Neural progenitor cell (in vitro differentiated cells): ENCODE measurements at regions not wholly inside any gene's neighbourhood (a gene's known extent, or its start where the extent isn't known, plus 50 kb on each side); places are given as distances from the start of the nearest gene placed in this dataset.
A peak's percentile ranks its signal among the peaks of the same experiment; 100 is the strongest.

Experiments used
- DNase-seq: peaks from one replicate; pipeline ENCODE4 v3.0.0-alpha.2; 2016; ENCODE audit warnings: low spot score
- H2AFZ ChIP-seq: fragments of 200-600 bp; sonication (generic); replicated peaks from 2 replicates; pipeline ENCODE4 v1.6.1; 2016; ENCODE audit warnings: antibody characterized with exemption
- H3F3A ChIP-seq: fragments of 200-600 bp; sonication (generic); 2 replicates; pipeline ENCODE4 v1.6.1; 2016; ENCODE audit warnings: antibody characterized with exemption, low read depth
- H3K27ac ChIP-seq: fragments of 200-600 bp; sonication (generic); 2 replicates; pipeline ENCODE4 v1.5.1; 2016; ENCODE audit warnings: mild to moderate bottlenecking
- H3K27me3 ChIP-seq: fragments of 200-600 bp; sonication (generic); 2 replicates; pipeline ENCODE4 v1.6.1; 2016; ENCODE audit warnings: mild to moderate bottlenecking, moderate library complexity
- H3K36me3 ChIP-seq: fragments of 200-600 bp; sonication (generic); 2 replicates; pipeline ENCODE4 v1.5.1; 2016
- H3K4me1 ChIP-seq: fragments of 200-600 bp; sonication (generic); 2 replicates; pipeline ENCODE4 v1.6.1; 2016; ENCODE audit warnings: mixed run types
- H3K4me2 ChIP-seq: fragments of 200-600 bp; sonication (generic); 2 replicates; pipeline ENCODE4 v1.6.1; 2016
- H3K4me3 ChIP-seq: fragments of 200-600 bp; sonication (generic); 2 replicates; pipeline ENCODE4 v1.5.1; 2016
- H3K79me2 ChIP-seq: fragments of 200-600 bp; sonication (generic); 2 replicates; pipeline ENCODE4 v1.6.1; 2016; ENCODE audit warnings: low read depth
- H3K9ac ChIP-seq: fragments of 200-600 bp; sonication (generic); 2 replicates; pipeline ENCODE4 v1.6.1; 2016
- H3K9me3 ChIP-seq: fragments of 200-600 bp; sonication (generic); 2 replicates; pipeline ENCODE4 v1.5.1; 2016; ENCODE audit warnings: low read depth
- H4K20me1 ChIP-seq: fragments of 200-600 bp; sonication (generic); 2 replicates; pipeline ENCODE4 v1.6.1; 2016; ENCODE audit warnings: low read depth
- H3K27ac Mint-ChIP-seq: 3 replicates; pipeline ENCODE4 v1.8.0; 2021; ENCODE audit warnings: mixed read lengths
- H3K27me3 Mint-ChIP-seq: 2 replicates; pipeline ENCODE4 v1.8.0; 2022; ENCODE audit warnings: low read depth, mild to moderate bottlenecking, inconsistent platforms, moderate library complexity, mixed read lengths; ENCODE audit not compliant: insufficient read depth
- H3K36me3 Mint-ChIP-seq: 3 replicates; pipeline ENCODE4 v1.8.0; 2021; ENCODE audit warnings: mixed read lengths
- H3K4me1 Mint-ChIP-seq: 3 replicates; pipeline ENCODE4 v1.8.0; 2021; ENCODE audit warnings: mixed read lengths
- H3K4me3 Mint-ChIP-seq: 3 replicates; pipeline ENCODE4 v1.8.0; 2021; ENCODE audit warnings: mild to moderate bottlenecking, moderate library complexity, mixed read lengths
- H3K9me3 Mint-ChIP-seq: 3 replicates; pipeline ENCODE4 v1.8.0; 2020; ENCODE audit warnings: mixed read lengths
- EZH2 ChIP-seq: fragments of 200-600 bp; sonication (generic); IDR thresholded peaks from 2 replicates; pipeline ENCODE4 v1.6.1; 2017; ENCODE audit warnings: antibody characterized with exemption, mild to moderate bottlenecking, moderate library complexity
- EZH2phosphoT487 ChIP-seq: fragments of 200-600 bp; sonication (generic); IDR thresholded peaks from 2 replicates; pipeline ENCODE4 v1.6.1; 2017; ENCODE audit warnings: antibody characterized with exemption
- TF ChIP-seq, protein P1 (sequence below): fragments of 200-600 bp; sonication (generic); IDR thresholded peaks from 2 replicates; pipeline ENCODE4 v1.5.1; 2017; ENCODE audit warnings: antibody characterized with exemption, mild to moderate bottlenecking

DNA sequence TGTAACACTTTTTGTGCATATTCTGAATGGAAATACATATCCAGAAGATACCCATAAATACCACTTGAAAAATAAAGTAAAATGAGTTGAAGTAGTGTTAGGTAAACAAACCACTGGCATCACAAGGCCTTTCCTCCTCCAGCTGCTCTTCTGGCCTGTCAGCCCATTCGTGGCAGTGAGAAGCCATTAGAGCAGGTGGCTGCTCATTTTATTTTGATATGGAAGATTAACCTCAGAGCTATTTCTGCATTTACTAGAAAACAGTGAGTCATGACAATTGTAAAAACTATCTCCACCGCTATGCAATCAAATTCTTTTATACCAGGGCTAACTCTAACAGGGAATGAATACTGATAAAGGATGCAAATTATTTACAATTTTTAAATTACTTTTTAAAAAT, 2898.1 kb downstream of the PCDH9 start:
- no peaks in the 10 kb centered on the region for H3K27me3 Mint-ChIP-seq
- H3K9me3 Mint-ChIP-seq, result peaks cover 4% of the 10 kb centered on the region
- Histone ChIP-seq H3K4me1 (peaks cover 18% of the 10 kb centered on the region), H3K9ac (no peak overlapping the region), H2AFZ (no peak overlapping the region), H4K20me1 (no peaks in the 10 kb centered on the region), H3K79me2 (no peaks in the 10 kb centered on the region), H3K4me2 (no peak overlapping the region), H3K9me3 (no peaks in the 10 kb centered on the region), H3K4me3 (no peak overlapping the region), H3K27ac (no peak overlapping the region), H3K27me3 (no peaks in the 10 kb centered on the region), H3K36me3 (no peaks in the 10 kb centered on the region), H3F3A (peaks cover 15% of the 10 kb centered on the region)
- DNase-seq, result no peak
- peaks cover 7% of the 10 kb centered on the region for H3K4me1 Mint-ChIP-seq
- H3K27ac Mint-ChIP-seq, result no peak overlapping the region
- TF ChIP-seq, protein P1, sequence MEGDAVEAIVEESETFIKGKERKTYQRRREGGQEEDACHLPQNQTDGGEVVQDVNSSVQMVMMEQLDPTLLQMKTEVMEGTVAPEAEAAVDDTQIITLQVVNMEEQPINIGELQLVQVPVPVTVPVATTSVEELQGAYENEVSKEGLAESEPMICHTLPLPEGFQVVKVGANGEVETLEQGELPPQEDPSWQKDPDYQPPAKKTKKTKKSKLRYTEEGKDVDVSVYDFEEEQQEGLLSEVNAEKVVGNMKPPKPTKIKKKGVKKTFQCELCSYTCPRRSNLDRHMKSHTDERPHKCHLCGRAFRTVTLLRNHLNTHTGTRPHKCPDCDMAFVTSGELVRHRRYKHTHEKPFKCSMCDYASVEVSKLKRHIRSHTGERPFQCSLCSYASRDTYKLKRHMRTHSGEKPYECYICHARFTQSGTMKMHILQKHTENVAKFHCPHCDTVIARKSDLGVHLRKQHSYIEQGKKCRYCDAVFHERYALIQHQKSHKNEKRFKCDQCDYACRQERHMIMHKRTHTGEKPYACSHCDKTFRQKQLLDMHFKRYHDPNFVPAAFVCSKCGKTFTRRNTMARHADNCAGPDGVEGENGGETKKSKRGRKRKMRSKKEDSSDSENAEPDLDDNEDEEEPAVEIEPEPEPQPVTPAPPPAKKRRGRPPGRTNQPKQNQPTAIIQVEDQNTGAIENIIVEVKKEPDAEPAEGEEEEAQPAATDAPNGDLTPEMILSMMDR, result no peak
- no peak for TF ChIP-seq EZH2
- TF ChIP-seq EZH2phosphoT487, result no peak
- no peak overlapping the region for H3K4me3 Mint-ChIP-seq
- no peaks in the 10 kb centered on the region for H3K36me3 Mint-ChIP-seq

DNA sequence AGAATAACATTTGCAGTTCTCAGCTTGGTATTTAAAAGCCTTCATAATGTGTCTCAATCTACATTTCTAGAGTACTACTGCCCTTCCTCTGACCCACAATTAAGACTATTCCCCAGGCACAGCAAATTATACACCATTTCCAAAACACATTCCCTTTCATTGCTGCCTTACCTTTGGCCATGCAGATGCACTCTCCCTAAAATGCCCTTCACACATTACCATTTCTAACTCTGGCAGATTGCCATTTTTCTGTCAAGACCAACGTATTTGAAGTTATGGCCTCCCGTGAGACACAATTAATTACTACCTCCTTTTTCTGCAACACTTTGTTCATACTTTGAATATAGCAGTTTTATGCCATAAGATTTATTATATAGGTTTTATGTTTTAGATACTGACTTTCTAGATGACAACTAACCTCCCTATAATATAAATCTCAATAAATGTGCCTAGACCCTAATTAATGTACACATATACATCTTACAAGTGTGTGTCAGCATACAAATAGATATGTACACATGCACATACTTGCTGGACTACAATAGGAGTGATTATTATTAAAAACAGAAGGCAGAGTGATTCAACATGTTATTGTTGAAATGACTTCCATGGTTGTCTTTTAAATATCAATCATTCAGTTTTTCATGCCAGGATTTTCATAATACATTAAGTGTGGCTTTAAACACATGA, 2902.5 kb downstream of the PCDH9 start:
- Histone ChIP-seq H3K9me3 (no peaks in the 10 kb centered on the region), H4K20me1 (no peaks in the 10 kb centered on the region), H3K4me3 (no peak overlapping the region), H3K27me3 (no peaks in the 10 kb centered on the region), H3K36me3 (no peaks in the 10 kb centered on the region), H3K79me2 (no peaks in the 10 kb centered on the region), H3K4me1 (no peaks in the 10 kb centered on the region), H3K9ac (no peak overlapping the region), H3K4me2 (no peak overlapping the region), H3F3A (no peaks in the 10 kb centered on the region), H2AFZ (peak overlapping the region; percentile 38), H3K27ac (no peak overlapping the region)
- Mint-ChIP-seq H3K27ac (no peak overlapping the region), H3K4me1 (no peaks in the 10 kb centered on the region), H3K9me3 (peaks cover 3% of the 10 kb centered on the region), H3K36me3 (no peaks in the 10 kb centered on the region), H3K4me3 (no peak overlapping the region), H3K27me3 (no peaks in the 10 kb centered on the region)
- TF ChIP-seq EZH2phosphoT487 (no peak), EZH2 (no peak)
- TF ChIP-seq, protein P1, result no peak
- DNase-seq, result no peak

DNA sequence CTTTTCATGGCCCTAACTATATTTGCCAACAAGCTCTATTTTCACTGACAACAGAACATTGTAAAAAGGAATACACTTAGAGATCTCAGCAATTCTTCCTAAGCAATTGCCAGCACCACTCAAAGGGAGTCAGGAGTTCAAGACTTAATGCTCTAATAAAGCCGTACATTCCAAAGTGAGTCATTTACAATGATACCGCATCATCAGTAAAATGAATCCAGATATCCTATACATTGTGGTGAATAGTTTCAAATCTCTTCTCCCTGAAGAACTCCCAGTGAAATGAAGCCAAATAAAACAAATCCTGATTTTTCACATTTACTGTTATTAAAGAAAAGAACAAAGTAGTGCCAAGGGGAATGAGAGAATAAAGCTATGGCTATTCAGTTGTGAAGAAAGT, 2898.7 kb upstream of the PCDH20 start:
- H3K79me2 ChIP-seq, result no peaks in the 10 kb centered on the region
- Mint-ChIP-seq H3K36me3 (no peaks in the 10 kb centered on the region), H3K27me3 (no peaks in the 10 kb centered on the region), H3K27ac (no peak overlapping the region), H3K9me3 (peaks cover 2% of the 10 kb centered on the region), H3K4me1 (no peaks in the 10 kb centered on the region), H3K4me3 (no peak overlapping the region)
- H3K9ac ChIP-seq, result no peak overlapping the region
- no peaks in the 10 kb centered on the region for H3K27me3 ChIP-seq
- no peak for DNase-seq
- TF ChIP-seq, protein P1, result no peak
- no peak for TF ChIP-seq EZH2phosphoT487
- H3K36me3 ChIP-seq, result no peaks in the 10 kb centered on the region
- H3K4me2 ChIP-seq, result no peak overlapping the region
- H3K4me1 ChIP-seq, result no peaks in the 10 kb centered on the region
- H4K20me1 ChIP-seq, result no peaks in the 10 kb centered on the region
- no peak overlapping the region for H2AFZ ChIP-seq
- no peaks in the 10 kb centered on the region for H3F3A ChIP-seq
- H3K9me3 ChIP-seq, result no peaks in the 10 kb centered on the region
- no peak overlapping the region for H3K4me3 ChIP-seq
- no peak overlapping the region for H3K27ac ChIP-seq
